DND-41 (cell line): ENCODE measurements at regions not wholly inside any gene's neighbourhood (a gene's known extent, or its start where the extent isn't known, plus 50 kb on each side); places are given as distances from the start of the nearest gene placed in this dataset.

Source experiments
- ATAC-seq: fragments of 200-7000 bp; cut with Tn5 transposase; 3 replicates; pipeline ENCODE4 v1.9.1; 2021; ENCODE audit warnings: low read depth; ENCODE audit not compliant: insufficient read depth
- DNase-seq: peaks from one replicate; pipeline ENCODE4 v3.0.0-alpha.2; 2020
- H2AFZ ChIP-seq: 2 replicates; pipeline ENCODE4 v1.6.0; 2012; ENCODE audit warnings: low read depth, low read length
- H3K27ac ChIP-seq: 2 replicates; pipeline ENCODE4 v1.5.1; 2012; ENCODE audit warnings: low read length, inconsistent platforms
- H3K27me3 ChIP-seq: fragments of 200-600 bp; sonication (generic); 2 replicates; pipeline ENCODE4 v1.6.0; 2012; ENCODE audit warnings: low read length, mild to moderate bottlenecking, inconsistent platforms; ENCODE audit not compliant: insufficient read depth, poor library complexity
- H3K36me3 ChIP-seq: 2 replicates; pipeline ENCODE4 v1.5.1; 2012; ENCODE audit warnings: low read length, inconsistent platforms; ENCODE audit not compliant: insufficient read depth
- H3K4me1 ChIP-seq: 2 replicates; pipeline ENCODE4 v1.5.1; 2012; ENCODE audit warnings: mild to moderate bottlenecking, low read length; ENCODE audit not compliant: insufficient read depth
- H3K4me2 ChIP-seq: 2 replicates; pipeline ENCODE4 v1.6.0; 2012; ENCODE audit warnings: mild to moderate bottlenecking, moderate library complexity, low read length, inconsistent platforms; ENCODE audit not compliant: insufficient read depth
- H3K4me3 ChIP-seq, 2 experiments: fragments of 200-600 bp in 1 of 2; shearing (Covaris generic) in 1 of 2; 2 replicates each; pipeline ENCODE4 v1.5.1; 2012 to 2016; ENCODE audit warnings: inconsistent platforms in 2 of 2, low read length in 2 of 2, mild to moderate bottlenecking in 2 of 2, low read depth in 1 of 2, moderate library complexity in 1 of 2
- H3K79me2 ChIP-seq: 2 replicates; pipeline ENCODE4 v1.6.0; 2012; ENCODE audit warnings: low read length, inconsistent platforms; ENCODE audit not compliant: insufficient read depth
- H3K9ac ChIP-seq: 2 replicates; pipeline ENCODE4 v1.6.0; 2012; ENCODE audit warnings: low read depth, mild to moderate bottlenecking, inconsistent platforms, low read length, moderate library complexity
- H3K9me3 ChIP-seq: 2 replicates; pipeline ENCODE4 v1.5.1; 2012; ENCODE audit warnings: low read length, moderate library complexity, mild to moderate bottlenecking, inconsistent platforms; ENCODE audit not compliant: insufficient read depth, severe bottlenecking
- H4K20me1 ChIP-seq: 2 replicates; pipeline ENCODE4 v1.6.0; 2012; ENCODE audit warnings: low read length; ENCODE audit not compliant: insufficient read depth
- EZH2 ChIP-seq: IDR thresholded peaks from 3 replicates; pipeline ENCODE4 v1.6.1; 2012; ENCODE audit warnings: borderline replicate concordance, low read depth, mild to moderate bottlenecking, moderate library complexity, low read length, inconsistent platforms; ENCODE audit not compliant: severe bottlenecking
- TF ChIP-seq, protein P1 (sequence below): IDR thresholded peaks from 2 replicates; pipeline ENCODE4 v1.5.1; 2012; ENCODE audit warnings: borderline replicate concordance, low read length, moderate library complexity, mild to moderate bottlenecking; ENCODE audit not compliant: poor library complexity, severe bottlenecking; ENCODE audit errors: extremely low read depth

- no peaks in the 10 kb centered on the region for H4K20me1 ChIP-seq
- no peak overlapping the region for H2AFZ ChIP-seq
- no peak overlapping the region for H3K27ac ChIP-seq
- H3K9me3 ChIP-seq = no peaks in the 10 kb centered on the region
- no peak for TF ChIP-seq EZH2
- TF ChIP-seq, protein P1, sequence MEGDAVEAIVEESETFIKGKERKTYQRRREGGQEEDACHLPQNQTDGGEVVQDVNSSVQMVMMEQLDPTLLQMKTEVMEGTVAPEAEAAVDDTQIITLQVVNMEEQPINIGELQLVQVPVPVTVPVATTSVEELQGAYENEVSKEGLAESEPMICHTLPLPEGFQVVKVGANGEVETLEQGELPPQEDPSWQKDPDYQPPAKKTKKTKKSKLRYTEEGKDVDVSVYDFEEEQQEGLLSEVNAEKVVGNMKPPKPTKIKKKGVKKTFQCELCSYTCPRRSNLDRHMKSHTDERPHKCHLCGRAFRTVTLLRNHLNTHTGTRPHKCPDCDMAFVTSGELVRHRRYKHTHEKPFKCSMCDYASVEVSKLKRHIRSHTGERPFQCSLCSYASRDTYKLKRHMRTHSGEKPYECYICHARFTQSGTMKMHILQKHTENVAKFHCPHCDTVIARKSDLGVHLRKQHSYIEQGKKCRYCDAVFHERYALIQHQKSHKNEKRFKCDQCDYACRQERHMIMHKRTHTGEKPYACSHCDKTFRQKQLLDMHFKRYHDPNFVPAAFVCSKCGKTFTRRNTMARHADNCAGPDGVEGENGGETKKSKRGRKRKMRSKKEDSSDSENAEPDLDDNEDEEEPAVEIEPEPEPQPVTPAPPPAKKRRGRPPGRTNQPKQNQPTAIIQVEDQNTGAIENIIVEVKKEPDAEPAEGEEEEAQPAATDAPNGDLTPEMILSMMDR = no peak
- H3K4me3 ChIP-seq = no peak overlapping the region
- no peak for ATAC-seq
- no peaks in the 10 kb centered on the region for H3K4me1 ChIP-seq
- no peaks in the 10 kb centered on the region for H3K79me2 ChIP-seq
- DNase-seq = no peak
- H3K27me3 ChIP-seq = no peaks in the 10 kb centered on the region
- H3K4me2 ChIP-seq = no peak overlapping the region
- no peaks in the 10 kb centered on the region for H3K36me3 ChIP-seq
- no peak overlapping the region for H3K9ac ChIP-seq
These were observed 432.5 kb downstream of the HS3ST3B1 start for GRCh38 chr17:14733376-14733775.

DNA sequence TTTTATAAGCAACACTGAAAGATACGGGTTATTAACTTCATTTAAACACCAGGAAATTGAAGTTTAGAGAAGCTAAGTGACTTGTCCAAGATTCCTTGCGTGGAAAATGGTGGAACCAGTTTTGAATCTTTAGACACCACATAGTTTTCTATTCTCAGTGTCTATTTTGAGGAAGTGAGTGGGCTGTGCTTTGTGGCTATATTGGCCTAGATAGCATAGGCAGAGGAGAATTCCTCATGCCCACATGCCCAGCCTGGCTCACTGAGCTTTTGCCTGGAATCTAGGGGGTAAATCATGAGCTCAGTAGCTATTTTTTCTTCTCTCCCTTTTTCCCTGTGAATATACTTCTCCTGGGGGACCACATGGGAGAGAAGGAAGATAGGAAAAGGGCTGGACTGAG is 431.3 kb downstream of the HS3ST3B1 start:
- no peak overlapping the region for H2AFZ ChIP-seq
- no peak overlapping the region for H3K4me2 ChIP-seq
- no peaks in the 10 kb centered on the region for H4K20me1 ChIP-seq
- H3K9ac ChIP-seq = no peak overlapping the region
- no peak overlapping the region for H3K27ac ChIP-seq
- H3K4me3 ChIP-seq = no peak overlapping the region
- no peaks in the 10 kb centered on the region for H3K27me3 ChIP-seq
- H3K79me2 ChIP-seq = no peaks in the 10 kb centered on the region
- H3K4me1 ChIP-seq = no peaks in the 10 kb centered on the region
- H3K9me3 ChIP-seq = no peaks in the 10 kb centered on the region
- no peak for TF ChIP-seq EZH2
- DNase-seq (no peak), ATAC-seq (no peak)
- H3K36me3 ChIP-seq = no peaks in the 10 kb centered on the region

DNA sequence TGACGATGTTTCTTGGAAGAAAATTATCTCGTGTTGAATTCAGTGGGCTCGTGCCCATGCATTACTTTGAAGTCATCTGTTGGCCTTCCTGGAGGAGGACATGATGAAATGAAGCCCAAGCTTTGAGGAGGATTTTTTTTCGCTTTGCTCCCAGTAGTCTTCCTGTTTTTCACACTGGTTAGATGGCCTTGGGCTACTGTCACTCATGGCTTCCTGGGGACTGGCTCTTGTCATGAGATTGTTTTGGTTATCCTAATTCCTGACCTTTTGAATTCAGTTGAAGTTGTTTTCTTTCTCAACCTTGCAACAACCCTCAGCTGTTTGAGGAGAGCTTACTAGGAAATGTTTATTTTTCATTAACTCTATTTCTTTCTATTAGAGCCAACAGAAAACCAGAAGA is 430.7 kb downstream of the HS3ST3B1 start:
- H3K9ac ChIP-seq = no peak overlapping the region
- no peaks in the 10 kb centered on the region for H3K4me1 ChIP-seq
- no peak for ATAC-seq
- no peaks in the 10 kb centered on the region for H4K20me1 ChIP-seq
- TF ChIP-seq EZH2 = no peak
- TF ChIP-seq, protein P1 = no peak
- no peaks in the 10 kb centered on the region for H3K9me3 ChIP-seq
- H3K27ac ChIP-seq = no peak overlapping the region
- H2AFZ ChIP-seq = no peak overlapping the region
- no peaks in the 10 kb centered on the region for H3K79me2 ChIP-seq
- H3K36me3 ChIP-seq = no peaks in the 10 kb centered on the region
- H3K27me3 ChIP-seq = no peaks in the 10 kb centered on the region
- H3K4me2 ChIP-seq = no peak overlapping the region
- DNase-seq = no peak
- H3K4me3 ChIP-seq = no peak overlapping the region

GRCh38 chr17:14730821-14731220 is 429.9 kb downstream of the HS3ST3B1 start:
- H3K4me2 ChIP-seq = no peak overlapping the region
- H3K4me1 ChIP-seq = no peaks in the 10 kb centered on the region
- TF ChIP-seq EZH2 = no peak
- TF ChIP-seq, protein P1 = no peak
- H3K36me3 ChIP-seq = no peaks in the 10 kb centered on the region
- no peak overlapping the region for H2AFZ ChIP-seq
- DNase-seq (no peak), ATAC-seq (no peak)
- H3K9ac ChIP-seq = no peak overlapping the region
- no peaks in the 10 kb centered on the region for H3K27me3 ChIP-seq
- no peaks in the 10 kb centered on the region for H3K79me2 ChIP-seq
- H4K20me1 ChIP-seq = no peaks in the 10 kb centered on the region
- no peaks in the 10 kb centered on the region for H3K9me3 ChIP-seq
- H3K4me3 ChIP-seq = no peak overlapping the region
- no peak overlapping the region for H3K27ac ChIP-seq
